SK-N-MC (cell line): ENCODE measurements at regions not wholly inside any gene's neighbourhood (a gene's known extent, or its start where the extent isn't known, plus 50 kb on each side); places are given as distances from the start of the nearest gene placed in this dataset.
"Not testable (repeated sequence)": the region's sequence is repeated elsewhere in the genome, so short reads cannot be mapped to it uniquely, and the experiment has no call there.

Source experiments
- DNase-seq: peaks from one replicate; pipeline ENCODE4 v3.0.0-alpha.2; 2011; ENCODE audit warnings: low read depth, low spot score
- H3K27ac ChIP-seq: fragments of 200-600 bp; sonication (generic); 2 replicates; pipeline ENCODE4 v1.5.1; 2016; ENCODE audit warnings: mixed run types
- H3K36me3 ChIP-seq: fragments of 200-600 bp; sonication (generic); 2 replicates; pipeline ENCODE4 v1.6.1; 2017; ENCODE audit warnings: antibody characterized with exemption, low read length, mixed read lengths; ENCODE audit not compliant: insufficient read depth
- H3K4me3 ChIP-seq: fragments of 200-600 bp; sonication (generic); 2 replicates; pipeline ENCODE4 v1.5.1; 2016
- H3K9ac ChIP-seq: fragments of 200-600 bp; sonication (generic); 2 replicates; pipeline ENCODE4 v1.8.0; 2017; ENCODE audit warnings: mixed run types, mixed read lengths; ENCODE audit not compliant: insufficient read length
- H3K9me3 ChIP-seq: fragments of 200-600 bp; sonication (generic); 2 replicates; pipeline ENCODE4 v1.6.1; 2017; ENCODE audit warnings: low read depth, mild to moderate bottlenecking, antibody characterized with exemption, low read length, moderate library complexity, mixed read lengths
- EZH2 ChIP-seq: fragments of 200-600 bp; sonication (generic); IDR thresholded peaks from one replicate; pipeline ENCODE4 v1.6.1; 2017; ENCODE audit warnings: antibody characterized with exemption
- FOXP2 ChIP-seq: optimal IDR thresholded peaks from 2 replicates; pipeline ENCODE3; 2011; ENCODE audit warnings: mild to moderate bottlenecking, moderate library complexity; ENCODE audit not compliant: insufficient read depth; ENCODE audit errors: extremely low read length, control extremely low read depth
- POLR2AphosphoS5 ChIP-seq: IDR thresholded peaks from 2 replicates; pipeline ENCODE4 v1.6.1; 2012; ENCODE audit warnings: mild to moderate bottlenecking, low read depth, low read length, borderline replicate concordance

GRCh38 chr11:23429569-23429968 lies 569.3 kb upstream of the CCDC179 start:
- TF ChIP-seq POLR2AphosphoS5, result no peak
- no peak for TF ChIP-seq EZH2
- TF ChIP-seq FOXP2, result no peak
- H3K4me3 ChIP-seq, result no peak overlapping the region
- H3K36me3 ChIP-seq, result no peaks in the 10 kb centered on the region
- H3K27ac ChIP-seq, result no peak overlapping the region
- no peak overlapping the region for H3K9ac ChIP-seq
- no peak for DNase-seq
- H3K9me3 ChIP-seq, result no peaks in the 10 kb centered on the region

- Histone ChIP-seq H3K36me3 (no peaks in the 10 kb centered on the region), H3K4me3 (no peak overlapping the region), H3K9ac (no peak overlapping the region), H3K9me3 (no peaks in the 10 kb centered on the region), H3K27ac (no peak overlapping the region)
- no peak for DNase-seq
- no peak for TF ChIP-seq POLR2AphosphoS5
- TF ChIP-seq FOXP2, result no peak
- TF ChIP-seq EZH2, result no peak
Measured at GRCh38 chr11:23453522-23453921, 593.2 kb upstream of the CCDC179 start.

GRCh38 chr11:23455321-23455891 lies 595.1 kb upstream of the CCDC179 start:
- Histone ChIP-seq H3K36me3 (no peaks in the 10 kb centered on the region), H3K9me3 (no peaks in the 10 kb centered on the region), H3K4me3 (no peak overlapping the region), H3K27ac (no peak overlapping the region), H3K9ac (no peak overlapping the region)
- DNase-seq, result no peak
- TF ChIP-seq EZH2 (no peak), FOXP2 (no peak), POLR2AphosphoS5 (no peak)

- DNase-seq, result no peak
- Histone ChIP-seq H3K9ac (no peak overlapping the region), H3K4me3 (no peak overlapping the region), H3K9me3 (no peaks in the 10 kb centered on the region), H3K36me3 (no peaks in the 10 kb centered on the region), H3K27ac (no peak overlapping the region)
- TF ChIP-seq FOXP2, result no peak
- TF ChIP-seq EZH2, result no peak
- TF ChIP-seq POLR2AphosphoS5, result no peak
Measured at GRCh38 chr11:23457641-23458040, 597.4 kb upstream of the CCDC179 start.

- no peak overlapping the region for H3K4me3 ChIP-seq
- DNase-seq, result no peak
- TF ChIP-seq POLR2AphosphoS5 (no peak), FOXP2 (no peak), EZH2 (no peak)
- no peak overlapping the region for H3K27ac ChIP-seq
- no peak overlapping the region for H3K9ac ChIP-seq
- H3K36me3 ChIP-seq, result no peaks in the 10 kb centered on the region
- no peaks in the 10 kb centered on the region for H3K9me3 ChIP-seq
Measured at GRCh38 chr11:23471878-23472277, 611.6 kb upstream of the CCDC179 start.

- no peak overlapping the region for H3K4me3 ChIP-seq
- no peaks in the 10 kb centered on the region for H3K36me3 ChIP-seq
- H3K9ac ChIP-seq, result no peak overlapping the region
- DNase-seq, result no peak
- no peaks in the 10 kb centered on the region for H3K9me3 ChIP-seq
- H3K27ac ChIP-seq, result no peak overlapping the region
- TF ChIP-seq POLR2AphosphoS5 (no peak), EZH2 (no peak)
Measured at GRCh38 chr11:23473782-23474181, 613.5 kb upstream of the CCDC179 start.

GRCh38 chr11:23480736-23481135 lies 620.5 kb upstream of the CCDC179 start:
- Histone ChIP-seq H3K9me3 (no peaks in the 10 kb centered on the region), H3K36me3 (no peaks in the 10 kb centered on the region), H3K4me3 (no peak overlapping the region), H3K9ac (no peak overlapping the region), H3K27ac (no peak overlapping the region)
- TF ChIP-seq FOXP2 (no peak), POLR2AphosphoS5 (no peak), EZH2 (no peak)
- DNase-seq, result no peak

- H3K27ac ChIP-seq, H3K4me3 ChIP-seq, H3K9me3 ChIP-seq, H3K36me3 ChIP-seq, DNase-seq, H3K9ac ChIP-seq: not testable (repeated sequence)
Measured at GRCh38 chr11:23484146-23484545, 623.9 kb upstream of the CCDC179 start.

- not testable (repeated sequence) for DNase-seq, H3K36me3 ChIP-seq, H3K9me3 ChIP-seq, H3K9ac ChIP-seq, H3K4me3 ChIP-seq, H3K27ac ChIP-seq
Measured at GRCh38 chr11:23484618-23485017, 624.3 kb upstream of the CCDC179 start.
